ENCODE measurements at regions not wholly inside any gene's neighbourhood (a gene's known extent, or its start where the extent isn't known, plus 50 kb on each side); places are given as distances from the start of the nearest gene placed in this dataset.

DNA sequence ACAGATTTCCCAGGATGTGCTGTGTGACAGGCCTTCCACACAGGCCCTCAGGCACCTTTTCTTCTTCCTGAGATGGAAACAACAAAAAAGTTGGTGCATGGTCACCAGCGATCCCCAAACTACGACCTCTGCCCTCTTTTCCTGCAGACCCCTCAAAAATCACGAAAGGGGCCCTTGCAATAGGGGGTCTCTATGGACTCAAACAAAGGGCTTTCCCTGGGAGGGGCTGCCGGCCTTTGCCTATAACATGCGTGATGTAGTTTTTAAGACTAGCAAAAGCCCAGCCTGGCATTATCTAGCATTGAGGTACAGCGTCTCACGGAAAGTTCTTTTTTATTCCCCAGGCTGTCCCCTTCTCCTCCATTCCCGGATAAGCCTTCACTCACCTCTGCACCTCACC is 71.2 kb downstream of the DIO3 start:
- TF ChIP-seq POLR2A (IDR thresholded peaks at IDR 0.05) = no peak
- TF ChIP-seq, protein P1, sequence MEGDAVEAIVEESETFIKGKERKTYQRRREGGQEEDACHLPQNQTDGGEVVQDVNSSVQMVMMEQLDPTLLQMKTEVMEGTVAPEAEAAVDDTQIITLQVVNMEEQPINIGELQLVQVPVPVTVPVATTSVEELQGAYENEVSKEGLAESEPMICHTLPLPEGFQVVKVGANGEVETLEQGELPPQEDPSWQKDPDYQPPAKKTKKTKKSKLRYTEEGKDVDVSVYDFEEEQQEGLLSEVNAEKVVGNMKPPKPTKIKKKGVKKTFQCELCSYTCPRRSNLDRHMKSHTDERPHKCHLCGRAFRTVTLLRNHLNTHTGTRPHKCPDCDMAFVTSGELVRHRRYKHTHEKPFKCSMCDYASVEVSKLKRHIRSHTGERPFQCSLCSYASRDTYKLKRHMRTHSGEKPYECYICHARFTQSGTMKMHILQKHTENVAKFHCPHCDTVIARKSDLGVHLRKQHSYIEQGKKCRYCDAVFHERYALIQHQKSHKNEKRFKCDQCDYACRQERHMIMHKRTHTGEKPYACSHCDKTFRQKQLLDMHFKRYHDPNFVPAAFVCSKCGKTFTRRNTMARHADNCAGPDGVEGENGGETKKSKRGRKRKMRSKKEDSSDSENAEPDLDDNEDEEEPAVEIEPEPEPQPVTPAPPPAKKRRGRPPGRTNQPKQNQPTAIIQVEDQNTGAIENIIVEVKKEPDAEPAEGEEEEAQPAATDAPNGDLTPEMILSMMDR (IDR thresholded peaks at IDR 0.05) = no peak

All from prostate gland (tissue), 2 donors.